GM21825 (cell line): ENCODE measurements at regions not wholly inside any gene's neighbourhood (a gene's known extent, or its start where the extent isn't known, plus 50 kb on each side); places are given as distances from the start of the nearest gene placed in this dataset.
"Not testable (repeated sequence)": the region's sequence is repeated elsewhere in the genome, so short reads cannot be mapped to it uniquely, and the experiment has no call there.

ENCODE experiments used
- ATAC-seq: cut with Tn5 transposase; IDR thresholded peaks from one replicate; pipeline ENCODE4 v1.9.1; 2021; ENCODE audit warnings: mild to moderate bottlenecking, moderate library complexity; ENCODE audit not compliant: unreplicated experiment

DNA sequence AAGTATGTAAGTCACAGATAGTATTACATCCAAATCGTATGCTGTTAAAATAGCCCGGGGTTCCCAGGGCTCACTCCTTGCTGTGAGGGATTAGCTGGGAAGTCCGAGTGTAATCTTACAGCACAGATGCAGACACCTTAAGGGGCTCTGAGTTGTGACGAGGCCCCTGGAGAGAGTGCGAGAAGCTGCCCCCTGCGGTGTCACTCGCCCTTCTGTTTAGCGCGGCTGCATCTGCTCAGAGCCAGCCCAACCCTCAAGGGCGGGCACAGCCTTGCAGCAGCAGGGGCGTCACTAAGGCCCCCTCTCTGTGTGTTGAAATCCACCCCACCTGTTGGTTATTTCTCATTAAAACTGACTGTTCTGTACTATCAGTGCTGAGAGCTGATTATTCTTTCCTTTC, 135.8 kb downstream of the LAT start:
- ATAC-seq: not testable (repeated sequence)

- not testable (repeated sequence) for ATAC-seq
These were observed 133.6 kb downstream of the LAT start for GRCh38 chr16:29118301-29118957.

DNA sequence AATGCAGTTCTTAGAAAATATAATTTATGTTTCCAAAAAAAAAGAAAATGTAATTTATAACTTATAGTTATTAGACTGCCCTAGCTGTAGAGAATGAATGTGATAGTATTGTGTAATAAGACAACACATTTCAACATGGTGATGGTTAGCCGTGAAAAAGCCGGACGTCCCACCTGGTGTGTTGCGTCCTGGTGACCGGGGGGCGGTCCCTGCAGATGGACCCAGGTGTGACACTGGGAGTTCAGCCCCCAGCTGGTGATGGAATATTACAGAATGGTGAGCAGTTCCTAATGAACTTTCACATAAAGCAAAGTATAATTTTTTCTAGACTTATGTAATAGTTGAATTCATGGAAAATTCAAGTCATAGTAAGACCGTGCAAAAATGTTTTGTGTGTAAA, 132.8 kb downstream of the LAT start:
- no peak for ATAC-seq

GRCh38 chr16:29116980-29117379, 132.1 kb downstream of the LAT start:
- ATAC-seq: no peak

- ATAC-seq: not testable (repeated sequence)
These were observed 131.4 kb downstream of the LAT start for GRCh38 chr16:29116207-29116606.

DNA sequence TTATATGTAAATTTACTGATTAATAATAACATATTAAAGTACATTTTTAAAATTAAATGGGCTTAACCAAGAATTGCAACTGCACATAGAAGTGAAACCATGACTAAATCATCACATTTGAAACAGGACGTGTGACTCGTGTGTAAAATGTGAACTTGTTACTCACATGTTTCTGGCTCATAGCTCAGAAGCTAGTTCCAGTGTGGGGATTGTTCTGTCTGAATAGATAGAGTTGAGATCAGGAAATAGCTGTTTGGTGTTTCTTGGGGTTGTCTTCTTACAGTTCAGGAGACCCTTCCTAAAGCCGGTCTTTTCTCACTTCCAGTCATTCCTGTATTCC, 130.9 kb downstream of the LAT start:
- not testable (repeated sequence) for ATAC-seq

DNA sequence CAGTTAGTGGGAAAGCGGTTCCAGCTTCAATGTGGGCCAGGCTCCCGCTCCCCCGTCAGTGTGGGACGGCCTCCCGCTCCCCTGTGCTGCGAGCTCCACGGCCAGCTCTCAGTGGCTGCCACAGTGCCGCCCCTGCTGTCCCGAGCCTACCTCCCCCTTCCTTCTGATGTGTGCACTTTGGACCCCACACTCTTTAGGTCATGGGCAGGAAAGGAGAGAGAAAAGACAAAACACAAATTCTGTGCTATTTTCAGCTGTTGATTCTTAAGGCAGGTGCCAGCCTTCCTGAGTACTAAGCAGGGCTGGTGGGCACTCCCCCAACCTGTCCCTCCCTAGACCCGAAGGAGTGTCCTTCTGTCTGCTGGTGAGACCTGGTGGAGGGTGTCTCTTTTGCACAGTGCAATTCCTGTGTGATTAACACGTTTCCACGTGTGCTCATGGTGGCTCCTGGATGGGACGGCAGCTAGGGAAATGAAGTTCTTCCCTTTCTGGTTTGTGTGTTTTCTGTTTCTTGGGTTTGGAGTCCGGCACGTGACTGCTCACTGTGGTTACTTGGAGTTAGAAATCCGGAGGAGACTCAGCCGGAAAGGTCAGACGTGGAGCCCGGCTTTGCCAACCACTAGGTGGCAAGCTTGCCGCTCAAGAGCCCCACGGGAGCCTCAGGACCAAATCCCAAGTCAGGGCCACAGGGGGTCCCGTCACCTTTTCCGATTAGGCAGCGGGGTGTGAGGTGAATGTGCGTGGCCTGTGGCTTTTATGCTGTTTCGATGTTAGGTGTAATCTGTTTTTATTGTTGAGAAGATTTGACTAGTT, 130.3 kb downstream of the LAT start:
- ATAC-seq: not testable (repeated sequence)

- ATAC-seq: no peak
These were observed 129.7 kb downstream of the LAT start for GRCh38 chr16:29114574-29114973.

DNA sequence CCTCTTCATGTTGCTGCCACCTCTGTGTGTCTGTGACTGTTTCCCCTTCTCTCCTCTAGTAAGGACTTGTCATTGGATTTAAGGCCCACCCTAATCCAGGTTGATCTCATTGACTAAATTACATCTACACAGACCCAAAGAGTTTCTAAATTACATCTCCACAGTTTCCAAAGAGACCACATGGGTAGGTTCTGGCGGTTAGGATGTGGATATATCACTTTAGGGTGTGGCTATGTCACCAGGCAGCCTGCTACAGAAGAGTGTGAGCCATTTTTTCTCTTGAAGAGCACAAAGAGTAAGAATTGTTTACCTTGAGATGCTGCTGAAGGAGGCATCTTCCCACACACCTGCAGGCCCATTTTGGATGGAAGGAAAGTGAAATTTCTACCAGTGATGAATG, 128.6 kb downstream of the LAT start:
- not testable (repeated sequence) for ATAC-seq

GRCh38 chr16:29112755-29113347, 128.0 kb downstream of the LAT start:
- ATAC-seq: no peak

GRCh38 chr16:29111901-29112680, 127.2 kb downstream of the LAT start:
- ATAC-seq: not testable (repeated sequence)

- ATAC-seq: no peak
These were observed 126.6 kb downstream of the LAT start for GRCh38 chr16:29111421-29111820.

DNA sequence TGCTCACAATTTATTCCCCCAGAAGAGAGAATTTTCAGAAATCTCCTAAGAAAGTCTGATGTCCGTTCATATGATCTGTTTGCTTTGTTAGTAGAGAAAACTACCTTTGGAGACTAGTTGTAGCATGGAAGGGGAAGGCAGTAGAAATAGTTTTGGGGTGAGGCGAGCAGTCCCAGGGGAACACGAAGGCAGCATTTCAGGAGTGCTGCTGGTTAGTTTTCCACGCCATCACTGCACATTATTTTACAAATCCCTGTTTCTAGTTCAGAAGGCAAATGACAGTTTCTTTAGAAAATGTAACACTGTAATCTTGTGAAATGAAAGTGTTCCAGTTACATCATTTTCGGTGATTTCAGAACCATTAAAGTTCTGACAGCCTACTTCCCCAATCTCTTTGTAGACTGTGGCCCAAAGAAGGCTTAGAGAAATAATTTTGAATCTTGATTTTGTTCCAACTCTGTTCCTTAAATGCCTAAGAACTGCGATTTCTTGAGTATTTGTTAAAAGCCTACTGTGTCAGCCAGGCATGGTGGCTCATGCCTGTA, 123.8 kb downstream of the LAT start:
- ATAC-seq: not testable (repeated sequence)

GRCh38 chr16:29107299-29107698, 122.4 kb downstream of the LAT start:
- ATAC-seq: no peak

DNA sequence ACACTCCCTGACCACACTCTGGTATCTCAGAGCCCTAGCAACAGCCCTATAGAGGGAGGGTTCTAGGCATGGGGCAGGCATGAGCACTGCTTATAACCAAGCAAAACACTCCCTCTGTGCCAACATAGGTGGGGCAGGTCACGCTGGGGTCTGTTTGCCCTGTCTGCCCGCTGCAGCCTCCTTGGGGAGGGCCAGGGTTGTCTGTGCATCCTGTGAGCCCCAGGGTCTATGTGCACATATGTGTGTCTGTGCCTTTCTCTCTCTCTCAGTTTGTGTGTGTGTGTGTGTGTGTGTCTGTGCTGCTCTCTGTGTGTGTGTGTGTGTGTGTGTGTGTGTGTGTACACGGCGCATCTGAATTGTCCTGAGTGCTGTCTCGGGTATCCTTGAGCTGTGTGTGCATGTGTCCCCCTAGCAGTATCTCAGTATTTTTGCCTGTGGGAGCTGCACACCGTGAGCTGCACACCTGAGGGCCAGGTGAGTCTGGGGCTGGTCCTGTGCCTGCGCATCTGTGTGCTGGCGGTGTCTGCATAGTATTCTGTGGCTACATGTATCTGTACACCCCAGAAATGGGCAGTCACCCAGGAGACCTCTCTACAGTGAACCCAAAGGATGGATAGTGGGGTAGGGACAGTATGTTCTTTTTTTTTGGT, 121.5 kb downstream of the LAT start:
- not testable (repeated sequence) for ATAC-seq

GRCh38 chr16:29104600-29104999, 119.7 kb downstream of the LAT start:
- ATAC-seq: not testable (repeated sequence)

- not testable (repeated sequence) for ATAC-seq
These were observed 113.1 kb downstream of the LAT start for GRCh38 chr16:29097965-29098364.

DNA sequence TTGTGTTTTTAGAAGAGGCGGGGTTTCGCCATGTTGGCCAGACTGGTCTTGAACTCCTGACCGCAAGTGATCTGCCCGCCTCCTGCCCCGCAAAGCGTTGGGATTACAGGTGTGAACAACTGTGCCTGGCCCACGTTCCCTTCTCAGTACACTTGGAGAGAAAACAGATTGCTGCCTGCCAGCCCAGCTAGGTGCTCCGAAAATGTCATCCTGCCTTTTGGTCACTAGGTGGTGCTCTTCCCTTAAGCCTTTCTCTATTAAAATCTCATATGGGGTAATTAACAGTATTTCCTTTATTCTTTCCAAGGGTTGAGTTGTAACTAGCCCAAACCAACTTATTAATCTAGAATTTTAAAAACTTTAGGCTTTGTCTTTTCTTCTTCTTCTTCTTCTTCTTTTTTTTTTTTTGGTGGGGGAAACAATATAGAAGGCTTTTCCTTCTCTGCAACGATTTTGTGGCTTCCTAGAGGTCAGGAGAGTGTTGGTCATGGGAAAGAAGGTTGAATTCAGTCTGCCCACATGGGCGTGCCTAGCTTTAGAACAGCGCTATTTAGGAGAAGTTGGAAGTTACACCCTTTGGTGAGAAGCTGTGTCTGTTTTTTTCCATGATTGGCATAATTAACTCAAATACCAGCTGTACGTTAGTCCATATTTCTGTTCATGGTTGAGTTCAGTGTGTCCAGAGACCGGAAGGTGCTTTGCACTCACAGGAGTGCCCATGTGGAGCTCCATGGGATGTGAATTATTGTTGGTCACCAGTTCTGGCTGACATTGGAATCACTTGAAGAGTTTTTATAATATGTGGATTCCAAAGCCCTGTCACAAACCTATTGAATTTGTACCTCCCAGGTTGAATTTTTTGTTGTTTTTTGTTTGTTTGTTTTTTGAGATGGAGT, 110.1 kb downstream of the LAT start:
- ATAC-seq: not testable (repeated sequence)

DNA sequence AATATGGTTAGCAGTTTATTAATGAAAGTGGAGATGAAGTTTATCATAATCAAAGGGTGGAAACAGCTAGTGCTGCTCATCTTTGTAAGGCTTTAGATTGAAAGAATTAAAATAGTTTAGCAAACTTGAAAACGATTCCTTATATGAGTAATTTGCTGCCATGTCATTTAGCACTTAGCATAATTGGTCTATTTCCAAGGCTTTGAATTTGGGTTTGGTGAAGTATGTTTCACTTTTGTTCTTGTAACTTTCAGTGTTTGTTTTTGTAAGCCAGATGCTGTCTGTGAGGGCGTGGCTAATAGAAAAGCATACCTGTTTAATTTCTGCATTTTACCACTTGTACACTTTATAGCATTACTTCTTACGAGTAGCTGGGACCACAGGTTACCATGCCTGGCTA, 109.5 kb downstream of the LAT start:
- ATAC-seq: not testable (repeated sequence)
